NCI-H2196 (cell line): ENCODE measurements at regions not wholly inside any gene's neighbourhood (a gene's known extent, or its start where the extent isn't known, plus 50 kb on each side); places are given as distances from the start of the nearest gene placed in this dataset.
A peak's percentile ranks its signal among the peaks of the same experiment; 100 is the strongest.
"Not testable (repeated sequence)": the region's sequence is repeated elsewhere in the genome, so short reads cannot be mapped to it uniquely, and the experiment has no call there.

Experiments used
- DNase-seq: peaks from one replicate; lab custom pipeline; 2025; ENCODE audit not compliant: unreplicated experiment; lab: John Stamatoyannopoulos, UW

DNA sequence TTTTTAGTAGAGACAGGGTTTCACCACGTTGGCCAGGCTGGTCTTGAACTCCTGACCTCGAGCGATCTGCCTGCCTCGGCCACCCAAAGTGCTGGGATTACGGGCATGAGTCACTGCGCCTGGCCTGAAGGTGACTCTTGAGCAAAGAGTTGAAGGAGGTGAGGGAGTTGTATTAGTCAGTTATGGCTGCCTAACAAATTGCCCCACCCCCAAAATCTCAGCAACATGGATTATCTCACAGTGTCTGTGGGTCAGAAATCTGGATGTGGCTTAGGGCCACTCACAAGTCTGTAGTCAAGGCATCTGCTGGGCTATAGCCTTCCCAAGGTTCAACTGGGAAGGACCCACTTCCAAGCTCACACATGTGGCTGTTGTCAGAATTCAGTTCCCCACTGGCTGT, 52.8 kb upstream of the ADGRE5 start:
- DNase-seq: no peak

DNA sequence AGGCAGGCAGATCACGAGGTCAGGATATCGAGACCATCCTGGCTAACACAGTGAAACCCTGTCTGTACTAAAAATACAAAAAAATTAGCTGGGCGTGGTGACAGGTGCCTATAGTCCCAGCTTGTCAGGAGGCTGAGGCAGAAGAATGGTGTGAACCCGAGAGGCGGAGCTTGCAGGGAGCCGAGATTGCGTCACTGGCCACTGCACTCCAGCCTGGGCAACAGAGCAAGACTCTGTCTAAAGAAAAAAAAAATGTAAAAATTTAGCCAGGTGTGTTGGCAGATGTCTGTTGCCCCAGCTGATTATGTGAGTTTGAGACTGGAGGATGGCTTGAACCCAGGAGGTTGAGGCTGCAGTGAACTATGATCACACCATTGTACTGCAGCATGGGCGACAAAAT, 54.2 kb upstream of the ADGRE5 start:
- not testable (repeated sequence) for DNase-seq

DNA sequence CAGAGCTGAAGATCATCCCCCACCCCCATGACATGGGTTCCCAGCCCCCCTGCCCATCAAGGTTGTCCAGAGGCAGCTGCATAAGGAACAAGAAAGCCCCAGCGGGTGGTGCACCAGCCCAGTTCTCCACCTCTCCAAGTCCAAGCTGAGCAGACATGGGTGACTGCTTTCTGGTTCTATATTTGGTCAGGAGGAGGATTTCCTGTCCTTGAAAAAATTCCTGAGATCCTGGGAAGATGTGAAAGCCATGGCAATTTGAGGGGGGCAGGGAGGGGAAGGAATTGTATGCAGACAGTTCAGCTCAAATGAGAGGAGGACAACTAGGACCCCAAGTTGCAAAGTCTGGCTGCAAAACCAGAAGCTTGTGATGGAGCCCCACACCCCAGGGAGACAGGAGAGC, 55.4 kb upstream of the ADGRE5 start:
- no peak for DNase-seq

DNA sequence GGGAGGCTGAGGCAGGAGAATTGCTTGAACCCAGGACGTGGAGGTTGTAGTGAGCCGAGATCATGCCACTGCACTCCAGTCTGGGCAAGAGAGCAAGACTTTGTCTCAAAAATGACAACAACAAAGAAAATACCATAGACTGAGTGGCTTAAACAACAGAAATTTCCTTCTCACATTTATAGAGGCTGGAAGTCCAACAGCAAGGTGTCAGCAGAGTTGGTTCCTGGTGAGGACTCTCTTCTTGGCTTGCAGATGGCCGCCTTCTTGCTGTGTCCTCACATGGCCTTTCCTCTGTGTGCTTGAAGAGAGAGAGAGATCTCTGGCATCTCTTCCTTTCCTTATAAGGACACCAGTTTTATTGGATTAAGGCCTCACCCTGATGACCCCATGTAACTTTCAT, 56.1 kb upstream of the ADGRE5 start:
- no peak for DNase-seq

DNA sequence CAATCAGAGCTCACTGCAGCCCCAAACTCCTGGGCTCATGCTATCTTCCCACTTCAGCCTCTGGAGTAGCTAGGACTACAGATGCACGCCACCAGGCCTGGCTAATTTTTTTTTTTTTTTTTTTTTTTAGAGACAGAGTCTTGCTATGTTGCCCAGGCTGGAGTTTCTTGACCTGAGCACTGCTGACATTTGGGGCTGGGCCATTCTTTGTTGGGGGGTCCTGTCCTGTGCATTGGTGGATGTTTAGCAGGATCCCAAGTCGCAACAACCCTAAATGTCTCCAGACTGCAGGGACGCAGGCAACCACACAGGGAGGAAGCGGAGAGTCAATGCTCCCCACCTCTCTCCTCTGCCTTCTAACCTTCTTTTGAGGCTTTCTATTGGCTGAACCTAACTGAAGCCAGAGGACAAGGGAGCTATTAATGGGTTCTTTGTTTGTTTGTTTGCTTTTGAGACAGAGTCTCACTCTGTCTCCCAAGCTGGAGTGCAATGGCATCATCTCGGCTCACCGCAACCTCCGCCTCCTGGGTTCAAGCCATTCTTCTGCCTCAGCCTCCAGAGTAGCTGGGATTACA, 58.3 kb upstream of the ADGRE5 start:
- no peak for DNase-seq

DNA sequence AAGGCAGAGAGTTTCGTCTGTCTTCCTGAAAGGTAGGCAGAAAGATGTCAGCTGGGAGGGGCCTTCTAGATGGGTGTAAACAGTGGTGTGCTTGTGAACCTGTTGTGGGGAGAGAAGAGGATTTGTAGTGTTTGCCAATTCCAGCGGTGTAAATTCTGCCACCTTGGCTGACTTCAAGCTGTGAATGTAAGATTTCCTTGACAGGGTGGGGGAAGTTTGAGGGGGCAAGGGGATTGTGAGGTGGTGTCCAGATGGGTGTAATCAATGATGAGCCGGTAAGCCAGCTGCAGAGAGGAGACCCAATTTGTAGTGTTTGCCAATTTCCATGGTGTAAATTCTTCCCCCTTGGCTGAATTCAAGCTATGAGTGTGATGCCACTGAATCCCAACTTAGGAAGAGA, 61.0 kb upstream of the ADGRE5 start:
- no peak for DNase-seq

DNA sequence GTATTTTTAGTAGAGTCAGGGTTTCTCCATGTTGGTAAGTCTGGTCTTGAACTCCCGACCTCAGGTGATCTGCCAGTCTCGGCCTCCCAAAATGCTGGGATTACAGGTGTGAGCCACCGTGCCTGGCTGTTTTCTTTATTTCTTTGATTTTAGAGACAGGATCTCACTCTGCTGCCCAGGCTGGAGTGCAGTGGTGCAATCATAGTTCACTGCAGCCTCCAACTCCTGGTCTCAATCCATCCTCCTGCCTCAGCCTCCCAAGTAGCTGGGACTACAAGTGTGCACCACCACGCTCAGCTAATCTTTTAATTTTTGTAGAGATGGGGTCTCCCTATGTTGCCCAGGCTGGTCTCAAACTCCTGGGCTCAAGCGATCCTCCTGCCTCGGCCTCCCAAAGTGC, 61.5 kb upstream of the ADGRE5 start:
- not testable (repeated sequence) for DNase-seq

DNA sequence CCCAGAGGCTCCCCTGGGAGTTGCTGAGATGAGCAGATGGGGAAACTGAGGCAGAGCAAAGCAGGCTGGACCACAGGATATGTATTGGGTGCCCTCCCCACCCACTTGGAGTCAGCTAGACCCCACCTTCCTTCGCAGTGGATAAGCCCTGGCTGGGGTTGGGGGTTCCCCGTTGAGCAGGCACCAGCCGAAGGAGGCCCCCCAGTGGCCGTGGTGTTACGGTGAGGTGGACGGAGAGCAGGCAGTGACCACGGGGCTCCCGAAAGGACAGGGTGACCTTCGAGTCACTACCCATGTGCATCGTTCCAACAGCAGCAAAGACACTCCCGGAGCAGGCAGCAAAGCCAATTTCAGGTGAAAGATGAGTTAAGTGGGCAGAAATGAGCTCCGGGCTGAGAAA, 62.4 kb upstream of the ADGRE5 start:
- DNase-seq: no peak

DNA sequence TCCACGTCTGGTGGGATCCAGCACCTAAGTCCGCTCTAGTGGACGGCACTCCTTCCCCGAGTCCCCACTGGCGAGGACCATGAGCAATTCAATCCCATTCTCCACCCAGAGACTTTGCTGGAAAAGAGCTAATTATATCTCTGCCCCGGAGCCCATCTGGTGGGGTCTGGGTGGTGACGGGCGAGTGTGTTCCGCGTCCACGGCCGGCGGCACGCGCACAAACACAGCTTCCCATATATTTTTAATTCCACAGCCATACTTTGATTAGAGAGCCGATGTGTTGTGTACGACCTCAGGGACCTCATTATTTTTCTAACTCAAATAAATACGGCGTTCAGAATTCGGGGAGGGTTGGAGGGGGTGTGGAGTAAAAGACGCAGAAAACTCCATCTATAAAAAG, 64.1 kb upstream of the ADGRE5 start:
- DNase-seq: no peak

DNA sequence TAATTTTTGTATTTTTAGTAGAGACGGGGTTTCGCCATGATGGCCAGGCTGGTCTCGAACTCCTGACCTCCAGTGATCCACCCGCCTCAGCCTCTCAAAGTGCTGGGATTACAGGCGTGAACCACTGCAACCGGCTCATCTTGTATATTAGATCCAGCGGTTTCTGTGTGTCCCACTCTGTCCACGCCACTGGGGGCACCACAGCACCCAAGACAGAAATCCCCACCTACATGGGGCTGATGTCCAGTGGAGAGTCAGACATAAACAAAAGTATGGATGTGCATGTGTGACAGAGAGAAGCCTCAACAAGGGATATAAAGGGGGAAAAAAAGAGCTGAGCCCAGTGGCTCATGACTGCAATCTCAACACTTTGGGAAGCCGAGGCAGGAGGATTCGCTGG, 65.8 kb upstream of the ADGRE5 start:
- no peak for DNase-seq

DNA sequence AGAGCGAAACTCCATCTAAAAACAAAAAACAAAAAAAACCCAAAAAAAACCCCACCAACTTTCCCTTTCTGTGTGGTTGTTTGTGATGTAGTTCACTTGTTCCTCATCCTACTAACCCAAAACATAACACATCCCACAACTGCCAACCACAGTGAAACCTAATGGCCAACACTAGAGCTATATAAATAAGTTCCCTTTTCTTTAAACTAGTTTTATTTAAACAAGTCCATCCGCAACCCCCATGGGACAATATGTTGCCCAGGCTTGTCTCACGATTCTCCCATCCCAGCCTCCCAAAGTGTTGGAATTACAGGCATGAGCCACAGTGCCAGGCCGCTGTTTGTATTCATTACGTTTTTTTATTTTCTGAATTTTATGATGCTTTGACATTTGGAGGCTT, 71.2 kb upstream of the ADGRE5 start:
- no peak for DNase-seq

DNA sequence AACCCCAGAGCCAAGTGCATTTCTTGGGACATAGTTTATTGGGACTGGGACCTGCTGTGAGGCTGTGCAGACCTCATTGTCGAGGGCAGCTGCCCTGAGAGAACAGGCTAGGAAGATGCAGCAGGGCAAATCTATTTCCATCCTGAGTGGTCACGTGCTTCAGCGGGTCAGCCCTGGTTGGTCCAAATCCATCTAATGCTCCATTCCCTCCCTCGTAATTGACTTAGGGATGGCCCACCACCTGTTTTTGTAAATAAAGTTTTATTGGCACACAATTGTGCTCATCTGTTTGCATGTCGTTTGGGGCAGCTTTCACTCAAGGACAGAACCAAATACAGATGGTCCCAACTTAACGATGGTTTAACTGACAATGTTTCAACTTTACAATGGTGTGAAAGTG, 75.5 kb upstream of the ADGRE5 start:
- no peak for DNase-seq

DNA sequence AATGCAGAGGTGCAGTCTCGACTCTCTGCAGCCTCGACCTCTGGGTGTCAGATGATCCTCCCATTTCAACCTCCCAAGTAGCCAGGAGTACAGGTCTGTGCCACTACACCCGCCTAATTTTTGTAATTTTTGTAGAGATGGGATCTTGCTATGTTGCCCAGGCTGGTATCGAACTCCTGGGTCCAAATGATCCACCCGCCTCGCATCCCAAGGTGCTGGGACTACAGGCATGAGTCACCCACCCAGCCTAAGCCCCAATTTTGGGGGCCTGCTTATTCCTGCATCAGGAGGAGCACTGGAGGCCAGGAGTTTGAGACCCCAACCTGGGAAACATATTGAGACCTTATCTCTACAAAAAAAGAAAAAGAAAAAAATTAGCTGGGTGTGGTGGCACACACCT, 80.1 kb upstream of the ADGRE5 start:
- DNase-seq: no peak

DNA sequence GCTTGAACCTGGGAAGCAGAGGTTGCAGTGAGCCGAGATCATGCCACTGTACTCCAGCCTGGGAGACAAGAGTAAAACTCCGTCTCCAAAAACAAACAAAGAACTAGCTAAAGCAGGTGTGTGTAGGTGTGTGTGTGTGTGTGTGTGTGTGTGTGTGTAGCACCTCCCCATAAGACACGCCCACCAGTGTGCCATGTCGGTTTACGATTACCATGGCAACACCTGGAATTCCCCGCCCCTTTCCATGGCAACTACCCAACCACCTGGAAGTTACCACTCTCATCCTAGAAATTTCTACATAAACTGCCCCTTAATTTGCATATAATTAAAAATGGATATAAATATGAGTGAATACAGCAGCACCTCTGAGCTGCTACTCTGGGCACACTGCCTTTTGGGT, 80.9 kb upstream of the ADGRE5 start:
- peak; percentile 32 for DNase-seq

DNA sequence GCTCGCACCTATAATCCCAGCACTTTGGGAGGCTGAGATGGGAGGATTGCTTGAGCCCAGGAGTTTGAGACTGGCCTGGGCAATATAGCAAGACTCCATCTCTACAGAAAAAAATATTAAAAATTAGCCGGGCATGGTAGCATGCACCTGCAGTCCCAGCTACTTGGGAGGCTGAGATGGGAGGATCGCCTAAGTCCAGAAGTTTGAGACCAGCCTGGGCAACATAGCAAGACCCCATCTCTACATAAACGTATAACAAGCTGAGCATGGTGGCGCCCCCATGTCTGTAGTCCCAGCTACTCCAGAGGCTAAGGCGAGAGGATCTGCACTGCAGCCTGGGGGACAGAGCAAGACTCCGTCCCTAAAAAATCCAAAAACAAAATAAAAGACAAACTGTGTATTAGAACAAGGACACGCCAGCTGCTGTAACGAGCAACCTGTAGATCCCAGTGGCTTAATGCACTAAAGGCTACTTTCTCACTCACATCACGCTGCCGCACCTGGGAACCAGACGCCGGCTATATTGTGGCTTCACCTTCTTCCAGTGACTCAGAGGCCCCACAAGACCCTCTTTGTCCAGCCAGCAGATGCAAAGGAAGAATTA, 81.9 kb upstream of the ADGRE5 start:
- DNase-seq: not testable (repeated sequence)

DNA sequence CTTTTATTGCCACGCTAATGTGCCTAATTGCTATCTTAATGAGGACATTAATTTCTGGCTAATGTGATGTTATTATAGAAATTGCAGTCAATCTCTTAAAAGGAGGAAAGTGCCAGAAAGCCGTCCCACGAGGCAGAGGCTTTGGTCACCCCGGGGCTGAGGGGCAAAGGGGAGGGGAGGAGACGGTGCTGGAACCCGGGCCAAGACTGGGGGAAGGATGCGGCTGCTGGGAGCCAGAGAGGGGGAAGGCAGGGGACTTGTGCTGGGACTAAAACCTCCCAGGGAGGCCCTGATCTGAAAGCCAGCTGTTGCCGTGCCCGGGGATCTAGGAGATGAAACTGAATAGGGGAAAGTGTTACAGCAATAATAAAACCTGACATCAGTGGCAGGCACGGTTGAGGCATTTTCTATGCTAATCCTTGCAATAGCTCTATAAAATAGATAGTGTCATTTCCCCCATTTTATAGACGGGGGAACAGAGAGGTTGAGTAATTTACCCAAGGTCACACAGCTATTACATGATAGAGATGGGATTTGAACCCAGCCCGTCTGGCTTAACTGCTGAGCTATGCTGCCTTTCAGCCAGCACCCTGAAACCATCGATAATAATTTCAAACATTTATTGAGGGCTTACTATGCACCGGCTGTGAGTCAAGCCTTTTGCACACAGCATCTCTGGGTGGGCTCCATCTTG, 83.2 kb upstream of the ADGRE5 start:
- DNase-seq: not testable (repeated sequence)

DNA sequence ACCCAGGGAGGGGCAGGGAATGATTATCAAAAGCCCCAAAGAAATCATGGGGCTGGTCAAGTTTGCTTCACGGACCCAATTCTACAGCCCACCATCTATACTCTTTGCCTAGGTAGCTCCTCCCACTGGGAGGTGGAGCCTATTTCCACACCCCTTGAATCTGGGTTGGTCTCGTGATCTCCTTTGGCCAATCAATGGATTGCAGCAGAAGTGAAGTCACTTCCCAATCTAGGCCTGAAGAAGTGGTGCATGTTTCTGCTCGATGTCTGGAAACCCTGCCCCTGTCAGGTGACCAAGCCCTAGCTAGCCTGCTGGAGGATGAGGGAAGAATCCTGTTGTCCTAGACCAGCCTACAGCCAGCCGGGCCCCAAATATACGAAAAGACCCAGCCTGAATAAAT, 86.3 kb upstream of the ADGRE5 start:
- DNase-seq: not testable (repeated sequence)

DNA sequence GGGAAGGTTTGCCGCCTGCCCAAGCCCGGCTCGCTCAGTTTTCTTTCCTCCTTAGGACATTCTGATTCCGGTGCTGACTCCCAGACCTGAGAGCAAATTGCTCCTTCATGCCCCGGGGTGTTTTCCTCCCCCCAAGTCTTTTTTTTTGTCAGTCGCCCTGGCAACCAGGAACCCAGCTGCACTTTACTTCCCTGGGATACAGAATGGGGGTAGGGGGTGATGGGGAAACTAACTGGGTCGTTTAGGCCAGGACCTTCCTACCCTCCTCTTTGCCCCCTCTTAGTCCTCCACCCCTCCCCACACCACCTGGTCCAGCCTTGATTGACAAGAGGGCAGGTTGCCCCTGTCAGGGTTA, 87.5 kb upstream of the ADGRE5 start:
- DNase-seq: not testable (repeated sequence)

DNA sequence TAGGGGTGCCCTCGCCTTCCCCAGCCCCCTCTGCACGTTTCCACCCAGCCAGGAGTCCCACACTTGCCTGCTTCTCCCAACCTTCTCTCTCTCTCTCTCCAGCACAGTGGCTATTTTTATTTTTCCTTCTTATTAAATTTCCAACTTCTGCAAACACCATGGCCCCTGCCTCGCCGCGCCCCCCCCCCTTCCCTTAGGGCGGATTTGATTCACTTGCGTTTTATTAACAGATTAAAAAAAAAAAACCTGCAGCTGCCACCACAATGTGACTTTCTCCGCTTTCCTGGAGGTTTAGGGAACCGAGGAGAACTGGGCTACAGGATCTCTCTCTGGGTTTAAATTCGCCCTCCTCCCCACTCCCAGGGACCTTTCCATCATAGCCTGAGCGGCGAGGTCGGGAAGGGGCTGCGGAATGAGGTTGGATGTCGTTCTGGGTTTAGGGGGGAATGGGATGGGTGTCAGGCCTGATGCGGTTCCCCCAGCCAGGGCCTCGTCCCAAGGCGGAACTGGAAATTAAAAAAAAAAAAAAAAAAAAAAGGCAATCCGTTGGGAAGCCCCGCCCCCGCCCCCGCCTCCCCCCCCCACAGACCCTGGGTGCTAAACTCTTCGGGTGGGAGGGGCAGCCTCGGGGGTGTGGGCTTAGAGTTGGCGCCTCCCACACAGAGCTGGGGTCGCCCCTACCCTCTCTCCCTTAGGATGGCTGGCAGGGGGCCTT, 87.3 kb upstream of the ADGRL1 start:
- DNase-seq: not testable (repeated sequence)

DNA sequence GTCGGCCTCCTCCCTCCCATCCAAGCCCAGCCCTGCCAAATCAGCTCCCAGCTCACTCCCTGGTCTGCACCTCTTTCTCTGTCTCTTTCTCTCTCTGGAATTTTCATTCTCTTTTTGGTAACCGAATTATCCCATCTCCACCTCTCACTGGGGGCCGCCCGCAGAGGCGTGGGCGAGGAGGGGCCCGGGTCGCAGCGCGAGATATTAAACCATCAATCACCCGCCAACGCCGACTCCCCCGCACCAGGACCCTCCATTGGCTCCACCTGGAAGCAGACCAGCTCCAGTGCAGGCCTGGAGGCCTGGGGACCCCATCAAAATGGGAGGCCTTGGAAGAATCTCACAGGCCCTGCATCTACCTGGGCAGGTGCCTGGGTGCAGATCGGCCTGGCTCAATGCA, 83.8 kb upstream of the ADGRL1 start:
- DNase-seq: not testable (repeated sequence)

DNA sequence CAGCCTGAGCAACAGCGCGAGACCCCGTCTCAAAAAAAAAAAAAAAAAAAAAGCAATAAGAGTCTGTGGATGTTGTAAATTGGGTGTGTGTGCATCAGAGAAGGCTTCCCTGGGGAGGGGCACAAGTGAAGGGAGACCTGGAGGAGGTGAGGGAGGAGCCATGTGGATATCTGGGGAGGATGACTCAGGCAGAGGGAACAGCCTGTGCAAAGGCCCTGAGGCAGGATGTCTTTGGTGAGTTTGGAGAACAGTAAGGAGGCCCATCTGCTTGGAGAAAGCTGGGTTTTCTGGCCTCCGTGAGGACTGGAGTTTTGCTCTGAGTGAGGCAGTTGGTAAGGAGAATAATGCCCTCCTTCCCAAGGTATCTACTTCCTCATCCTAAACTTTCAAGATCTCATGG, 81.9 kb upstream of the ADGRL1 start:
- not testable (repeated sequence) for DNase-seq

DNA sequence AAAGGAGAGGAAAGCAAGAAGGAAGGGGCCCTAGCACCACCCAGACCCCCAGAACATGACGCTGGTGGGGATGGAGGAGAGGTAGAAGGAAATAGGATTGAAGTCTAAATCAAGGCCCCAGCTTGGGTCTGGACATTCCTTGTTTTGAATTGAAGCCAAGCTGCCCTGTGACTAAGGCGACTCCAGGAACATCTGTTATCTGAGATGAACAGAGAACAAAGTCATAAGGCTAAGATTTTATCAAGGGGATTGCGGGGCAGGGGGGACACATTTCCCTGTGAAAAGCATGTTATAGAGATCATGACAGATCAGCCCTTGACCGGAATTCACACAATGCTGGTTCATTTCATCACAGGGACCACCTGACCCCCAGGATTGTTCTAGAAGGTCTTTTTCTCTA, 80.6 kb upstream of the ADGRL1 start:
- not testable (repeated sequence) for DNase-seq
